Fibroblast of lung (primary cell): ENCODE measurements at regions not wholly inside any gene's neighbourhood (a gene's known extent, or its start where the extent isn't known, plus 50 kb on each side); places are given as distances from the start of the nearest gene placed in this dataset.

Experiments used
- EZH2 ChIP-seq: IDR thresholded peaks from 2 replicates; pipeline ENCODE4 v1.5.1; 2012; ENCODE audit warnings: low read length, control low read depth, mild to moderate bottlenecking; ENCODE audit errors: missing control alignments
- TF ChIP-seq, protein P1 (sequence below), 2 donors: IDR thresholded peaks in 1 of 2; conservative IDR thresholded peaks in 1 of 2; 1 replicate in 1 of 2; 2 replicates in 1 of 2; pipeline ENCODE4 v1.5.1; 2011 to 2012; ENCODE audit warnings: low read length in 2 of 2, control low read depth in 1 of 2, inconsistent platforms in 1 of 2, low read depth in 1 of 2, mild to moderate bottlenecking in 1 of 2

DNA sequence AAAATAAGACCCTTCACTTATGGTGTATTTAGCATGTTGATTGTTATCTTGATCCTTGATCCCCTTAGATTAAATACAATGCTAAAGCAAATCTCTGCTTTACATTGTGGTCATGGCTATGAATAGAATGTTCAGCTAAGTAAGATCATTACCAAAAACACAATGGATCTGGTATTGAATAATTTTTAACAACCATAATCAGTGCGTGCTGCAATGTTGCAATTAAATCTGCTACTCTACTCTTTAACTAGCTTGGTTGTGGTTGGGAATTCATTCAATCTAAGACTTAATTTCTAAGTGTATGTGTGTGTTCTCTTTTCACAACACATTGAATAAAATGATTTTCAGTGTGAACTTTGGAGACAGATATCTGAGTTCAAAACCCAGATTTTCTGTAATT is 442.5 kb upstream of the ZNF804A start:
- TF ChIP-seq, protein P1, sequence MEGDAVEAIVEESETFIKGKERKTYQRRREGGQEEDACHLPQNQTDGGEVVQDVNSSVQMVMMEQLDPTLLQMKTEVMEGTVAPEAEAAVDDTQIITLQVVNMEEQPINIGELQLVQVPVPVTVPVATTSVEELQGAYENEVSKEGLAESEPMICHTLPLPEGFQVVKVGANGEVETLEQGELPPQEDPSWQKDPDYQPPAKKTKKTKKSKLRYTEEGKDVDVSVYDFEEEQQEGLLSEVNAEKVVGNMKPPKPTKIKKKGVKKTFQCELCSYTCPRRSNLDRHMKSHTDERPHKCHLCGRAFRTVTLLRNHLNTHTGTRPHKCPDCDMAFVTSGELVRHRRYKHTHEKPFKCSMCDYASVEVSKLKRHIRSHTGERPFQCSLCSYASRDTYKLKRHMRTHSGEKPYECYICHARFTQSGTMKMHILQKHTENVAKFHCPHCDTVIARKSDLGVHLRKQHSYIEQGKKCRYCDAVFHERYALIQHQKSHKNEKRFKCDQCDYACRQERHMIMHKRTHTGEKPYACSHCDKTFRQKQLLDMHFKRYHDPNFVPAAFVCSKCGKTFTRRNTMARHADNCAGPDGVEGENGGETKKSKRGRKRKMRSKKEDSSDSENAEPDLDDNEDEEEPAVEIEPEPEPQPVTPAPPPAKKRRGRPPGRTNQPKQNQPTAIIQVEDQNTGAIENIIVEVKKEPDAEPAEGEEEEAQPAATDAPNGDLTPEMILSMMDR (conservative IDR thresholded peaks at IDR 0.05 in 1 of 2, IDR thresholded peaks at IDR 0.05 in 1 of 2; ENCODE audit: low read depth in 1 of 2, low read length in 2 of 2), result no peak
- no peak for TF ChIP-seq EZH2
